OCI-LY7 (cell line): ENCODE measurements at regions not wholly inside any gene's neighbourhood (a gene's known extent, or its start where the extent isn't known, plus 50 kb on each side); places are given as distances from the start of the nearest gene placed in this dataset.

Experiments used
- BruUV-seq: library from RNA; stranded (reverse); fragments of 400-500 nt; replicated peaks from 2 replicates; lab custom pipeline; 2021; lab: Mats Ljungman, UMichigan
- CTCF ChIA-PET: fragments of 300-600 bp; sonication (Branson Sonifier 250); formaldehyde crosslinking; loops from one replicate; lab custom pipeline; 2022; ENCODE audit warnings: antibody characterized with exemption; ENCODE audit not compliant: unreplicated experiment; lab: Charles Lee
- POLR2A ChIA-PET: fragments of 300-600 bp; sonication (Branson Sonifier 250); formaldehyde crosslinking; loops from one replicate; lab custom pipeline; 2022; ENCODE audit warnings: antibody characterized with exemption; lab: Charles Lee
- DNase-seq: peaks from one replicate; pipeline ENCODE4 v3.0.0-alpha.2; 2015; ENCODE audit warnings: low spot score
- H2AFZ ChIP-seq: fragments of 200-600 bp; sonication (generic), shearing (Covaris generic); 2 replicates; pipeline ENCODE4 v1.6.1; 2014; ENCODE audit warnings: mild to moderate bottlenecking, antibody characterized with exemption, low read length, moderate library complexity
- H3K27ac ChIP-seq: fragments of 200-600 bp; sonication (generic); 2 replicates; pipeline ENCODE4 v1.5.1; 2014; ENCODE audit warnings: mixed run types, low read depth, mild to moderate bottlenecking, moderate library complexity, low read length, inconsistent platforms; ENCODE audit not compliant: poor library complexity, severe bottlenecking
- H3K36me3 ChIP-seq: fragments of 200-600 bp; sonication (generic); 2 replicates; pipeline ENCODE4 v1.6.1; 2014; ENCODE audit warnings: mild to moderate bottlenecking, antibody characterized with exemption, low read length, moderate library complexity, mixed read lengths; ENCODE audit not compliant: insufficient read depth
- H3K4me1 ChIP-seq: fragments of 200-600 bp; sonication (generic); 2 replicates; pipeline ENCODE4 v1.5.1; 2014; ENCODE audit warnings: mild to moderate bottlenecking, low read length; ENCODE audit not compliant: insufficient read depth, poor library complexity, severe bottlenecking
- H3K4me2 ChIP-seq: fragments of 200-600 bp; sonication (generic); 2 replicates; pipeline ENCODE4 v1.6.1; 2014; ENCODE audit warnings: mild to moderate bottlenecking, low read length
- H3K4me3 ChIP-seq: fragments of 200-600 bp; sonication (generic); 2 replicates; pipeline ENCODE4 v1.5.1; 2014; ENCODE audit warnings: mild to moderate bottlenecking, low read depth, low read length; ENCODE audit not compliant: poor library complexity, severe bottlenecking
- H3K79me2 ChIP-seq: fragments of 200-600 bp; sonication (generic); 2 replicates; pipeline ENCODE4 v1.6.1; 2016; ENCODE audit warnings: low read depth, mild to moderate bottlenecking, low read length, moderate library complexity, mixed read lengths; ENCODE audit not compliant: insufficient read depth
- H3K9me2 ChIP-seq: fragments of 200-600 bp; sonication (generic); 2 replicates; pipeline ENCODE4 v1.6.1; 2016; ENCODE audit warnings: mild to moderate bottlenecking, low read length, mixed read lengths; ENCODE audit not compliant: insufficient read depth
- H3K9me3 ChIP-seq: fragments of 200-600 bp; sonication (generic); 2 replicates; pipeline ENCODE4 v1.6.1; 2014; ENCODE audit warnings: mild to moderate bottlenecking, mixed run types, low read length, mixed read lengths
- H4K20me1 ChIP-seq: fragments of 200-600 bp; sonication (generic); 2 replicates; pipeline ENCODE4 v1.6.1; 2014; ENCODE audit warnings: mild to moderate bottlenecking, antibody characterized with exemption, low read length, moderate library complexity, mixed read lengths; ENCODE audit not compliant: insufficient read depth
- EZH2phosphoT487 ChIP-seq: fragments of 200-600 bp; sonication (generic); IDR thresholded peaks from 2 replicates; pipeline ENCODE4 v1.6.1; 2018; ENCODE audit warnings: low read depth, borderline replicate concordance, mild to moderate bottlenecking, mixed run types, antibody characterized with exemption, low read length, moderate library complexity, mixed read lengths
- intact Hi-C: fragments of 100-400 bp; cut with micrococcal nuclease; formaldehyde crosslinking; loops from one replicate; pipeline ENCODE4 v1.10.0; 2022; ENCODE audit not compliant: unreplicated experiment
- TF ChIP-seq, protein P1 (sequence below): fragments of 200-600 bp; sonication (generic); conservative IDR thresholded peaks from 2 replicates; pipeline ENCODE4 v1.5.1; 2014; ENCODE audit warnings: mild to moderate bottlenecking, antibody characterized with exemption, low read length, moderate library complexity, mixed read lengths

DNA sequence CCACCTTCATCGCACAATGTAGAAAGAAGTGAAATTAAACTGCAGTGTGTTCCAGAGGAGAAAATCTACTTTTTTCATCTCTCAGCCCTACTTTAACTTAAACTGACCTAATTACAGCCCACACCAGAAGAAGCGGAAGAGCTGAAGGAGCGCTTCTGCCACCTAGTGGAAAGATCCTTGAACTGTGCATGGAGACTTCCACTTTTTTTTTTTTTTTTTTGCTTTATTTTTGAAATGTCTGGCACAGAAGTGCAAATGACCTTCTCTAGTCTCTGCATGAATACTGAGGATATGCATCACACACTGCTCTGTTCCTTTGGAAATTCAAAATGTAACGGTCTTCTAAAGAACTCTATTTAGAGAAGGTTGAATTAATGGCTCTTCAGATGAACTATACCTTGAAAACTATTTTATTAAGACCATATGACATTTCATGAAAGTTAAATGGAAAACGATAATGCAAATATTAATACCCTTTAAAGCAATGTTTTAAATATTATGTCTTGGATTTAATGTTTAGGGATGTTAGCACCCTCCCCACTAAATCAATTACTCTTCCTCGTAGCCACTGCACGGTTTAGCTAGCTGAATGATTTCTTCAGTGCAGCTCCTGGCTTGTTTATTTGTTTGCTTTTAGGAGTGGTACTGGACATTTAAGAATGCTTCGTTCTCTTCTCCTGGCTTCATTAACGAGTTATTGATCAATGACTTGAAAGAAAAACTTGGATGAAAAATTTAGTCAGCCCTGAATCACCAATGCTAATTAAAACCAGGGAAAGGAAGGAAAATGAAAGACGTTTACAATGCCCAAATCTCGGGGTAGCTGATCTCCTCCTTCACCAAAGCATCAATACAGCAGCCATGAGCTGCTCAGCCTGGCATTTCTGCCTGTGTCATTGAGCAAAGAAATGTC, 569.6 kb upstream of the GJE1 start:
- POLR2A ChIA-PET = interaction anchor here (0.6 to 1.7 kb wide), 4 partner anchors 78 to 581 kb away, joined by 3 to 6 read pairs (median 4); no protein-coding TSS in a partner anchor
- H3K36me3 ChIP-seq = no peaks in the 10 kb centered on the region
- peaks cover 16% of the 10 kb centered on the region for H3K4me1 ChIP-seq
- H3K9me2 ChIP-seq = no peaks in the 10 kb centered on the region
- peak; percentile 84 for DNase-seq
- H3K4me2 ChIP-seq = peak overlapping the region; percentile 73
- no peaks in the 10 kb centered on the region for H4K20me1 ChIP-seq
- no TSS peak for BruUV-seq
- H3K27ac ChIP-seq = peak overlapping the region; percentile 43
- intact Hi-C loops = loop anchor here (5.0 kb wide), 3 partner anchors 81 to 1681 kb away; no protein-coding TSS in a partner anchor
- peak overlapping the region; percentile 99 for H2AFZ ChIP-seq
- no peaks in the 10 kb centered on the region for H3K9me3 ChIP-seq
- CTCF ChIA-PET = no interaction called here
- H3K4me3 ChIP-seq = peak overlapping the region; percentile 33
- TF ChIP-seq, protein P1, sequence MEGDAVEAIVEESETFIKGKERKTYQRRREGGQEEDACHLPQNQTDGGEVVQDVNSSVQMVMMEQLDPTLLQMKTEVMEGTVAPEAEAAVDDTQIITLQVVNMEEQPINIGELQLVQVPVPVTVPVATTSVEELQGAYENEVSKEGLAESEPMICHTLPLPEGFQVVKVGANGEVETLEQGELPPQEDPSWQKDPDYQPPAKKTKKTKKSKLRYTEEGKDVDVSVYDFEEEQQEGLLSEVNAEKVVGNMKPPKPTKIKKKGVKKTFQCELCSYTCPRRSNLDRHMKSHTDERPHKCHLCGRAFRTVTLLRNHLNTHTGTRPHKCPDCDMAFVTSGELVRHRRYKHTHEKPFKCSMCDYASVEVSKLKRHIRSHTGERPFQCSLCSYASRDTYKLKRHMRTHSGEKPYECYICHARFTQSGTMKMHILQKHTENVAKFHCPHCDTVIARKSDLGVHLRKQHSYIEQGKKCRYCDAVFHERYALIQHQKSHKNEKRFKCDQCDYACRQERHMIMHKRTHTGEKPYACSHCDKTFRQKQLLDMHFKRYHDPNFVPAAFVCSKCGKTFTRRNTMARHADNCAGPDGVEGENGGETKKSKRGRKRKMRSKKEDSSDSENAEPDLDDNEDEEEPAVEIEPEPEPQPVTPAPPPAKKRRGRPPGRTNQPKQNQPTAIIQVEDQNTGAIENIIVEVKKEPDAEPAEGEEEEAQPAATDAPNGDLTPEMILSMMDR = peak; percentile 95
- TF ChIP-seq EZH2phosphoT487 = no peak
- no peaks in the 10 kb centered on the region for H3K79me2 ChIP-seq

GRCh38 chr6:141562186-141562811, 570.4 kb upstream of the GJE1 start:
- H3K9me3 ChIP-seq = no peaks in the 10 kb centered on the region
- H3K4me2 ChIP-seq = peak overlapping the region; percentile 73
- no peaks in the 10 kb centered on the region for H4K20me1 ChIP-seq
- POLR2A ChIA-PET = interaction anchor here (0.5 to 1.5 kb wide), 6 partner anchors 77 to 647 kb away, joined by 3 to 5 read pairs (median 4); no protein-coding TSS in a partner anchor
- H3K4me1 ChIP-seq = peaks cover 16% of the 10 kb centered on the region
- no peaks in the 10 kb centered on the region for H3K36me3 ChIP-seq
- intact Hi-C loops = loop anchor here (5.0 kb wide), 3 partner anchors 80 to 1680 kb away; no protein-coding TSS in a partner anchor
- BruUV-seq = no TSS peak
- H3K4me3 ChIP-seq = peak overlapping the region; percentile 33
- H3K9me2 ChIP-seq = no peaks in the 10 kb centered on the region
- CTCF ChIA-PET = no interaction called here
- TF ChIP-seq EZH2phosphoT487 = no peak
- TF ChIP-seq, protein P1 = no peak
- no peaks in the 10 kb centered on the region for H3K79me2 ChIP-seq
- peak overlapping the region; percentile 99 for H2AFZ ChIP-seq
- H3K27ac ChIP-seq = peak overlapping the region; percentile 43
- DNase-seq = no peak
